ENCODE measurements at regions not wholly inside any gene's neighbourhood (a gene's known extent, or its start where the extent isn't known, plus 50 kb on each side); places are given as distances from the start of the nearest gene placed in this dataset.

- Histone ChIP-seq H3K79me2 (ENCODE audit: insufficient read depth, low read length) (no peaks in the 10 kb centered on the region), H4K20me1 (ENCODE audit: insufficient read depth, low read length) (no peaks in the 10 kb centered on the region), H3K27ac (ENCODE audit: extremely low read length, insufficient read depth, low read length) (no peak overlapping the region), H3K27me3 (ENCODE audit: control insufficient read depth in 1 of 2, insufficient read depth in 2 of 2, low read length in 2 of 2) (no peaks in the 10 kb centered on the region; a peak in 1 of 5 replicates), H3K36me3 (replicated peaks in 1 of 2; ENCODE audit: control insufficient read depth in 1 of 2, insufficient read depth in 2 of 2, low read length in 2 of 2) (no peaks in the 10 kb centered on the region), H2AFZ (ENCODE audit: low read length) (no peak overlapping the region), H3K4me2 (ENCODE audit: low read depth, low read length) (no peak overlapping the region), H3K4me1 (ENCODE audit: insufficient read depth, low read length) (peaks cover 7% of the 10 kb centered on the region; the same call in 1 of the 2 replicates), H3K9ac (ENCODE audit: insufficient read depth, low read depth, low read length) (no peak overlapping the region), H3K9me3 (ENCODE audit: low read length) (no peaks in the 10 kb centered on the region), H3K4me3 (replicated peaks in 1 of 3; ENCODE audit: insufficient read depth in 1 of 3, low read depth in 2 of 3, low read length in 3 of 3) (no peak overlapping the region)
- WGBS (ENCODE audit: low lambda C conversion rate), result 12% methylated on average over 2 of the region's 2 CpGs
- in situ Hi-C loops (cut with HindIII; ENCODE audit: extremely low pct_ligation_motif_present, low pct_unique_long_range_greater_than_20kb), result no loop called here
- ATAC-seq (no peak), FAIRE-seq (no peak), DNase-seq (ENCODE audit: low spot score) (no peak)
- intact Hi-C loops (cut with micrococcal nuclease; ENCODE audit: unreplicated experiment), result loop anchor here (1.0 to 5.0 kb wide), 3 partner anchors 297 to 394 kb away; no protein-coding TSS in a partner anchor
- TF ChIP-seq ZNF652 (CRISPR knock-in tag; IDR thresholded peaks at IDR 0.05; ENCODE audit: borderline replicate concordance, low read depth) (no peak), ATF2 (CRISPR knock-in tag; IDR thresholded peaks at IDR 0.05) (no peak), ZNF710 (CRISPR knock-in tag; IDR thresholded peaks at IDR 0.05; ENCODE audit: borderline replicate concordance) (no peak), RBM39 (IDR thresholded peaks at IDR 0.05; ENCODE audit: low read depth, low read length, poor library complexity, severe bottlenecking) (no peak), USF2 (IDR thresholded peaks at IDR 0.05; ENCODE audit: low read depth, low read length) (no peak), USF2 (CRISPR knock-in tag; IDR thresholded peaks at IDR 0.05; ENCODE audit: borderline replicate concordance) (no peak), NFKBIZ (CRISPR knock-in tag; IDR thresholded peaks at IDR 0.05) (no peak), SUZ12 (IDR thresholded peaks at IDR 0.05; ENCODE audit: low read depth, low read length) (no peak), FOXC1 (CRISPR knock-in tag; IDR thresholded peaks at IDR 0.05; ENCODE audit: borderline replicate concordance) (no peak), FOSL1 (CRISPR knock-in tag; IDR thresholded peaks at IDR 0.05; ENCODE audit: borderline replicate concordance) (no peak), MTERF4 (CRISPR knock-in tag; IDR thresholded peaks at IDR 0.05) (no peak), ZNF180 (CRISPR knock-in tag; IDR thresholded peaks at IDR 0.05; ENCODE audit: borderline replicate concordance, low read depth) (no peak), PLRG1 (conservative IDR thresholded peaks at IDR 0.05) (no peak), ZNF337 (CRISPR knock-in tag; IDR thresholded peaks at IDR 0.05; ENCODE audit: borderline replicate concordance, low read depth) (no peak), FOXA3 (CRISPR knock-in tag; IDR thresholded peaks at IDR 0.05) (no peak), SKI (IDR thresholded peaks at IDR 0.05; ENCODE audit: partially characterized antibody) (no peak)
- no TSS peak for BruUV-seq (replicated peaks)
- POLR2A ChIA-PET, result no interaction called here
- CTCF ChIA-PET (ENCODE audit: low intra/inter-chr PET ratio, low total read pairs), result interaction anchor here (2.3 to 3.0 kb wide), 2 partner anchors 297 to 315 kb away, joined by 14 to 15 read pairs; no protein-coding TSS in a partner anchor
Observed at GRCh38 chr10:15428681-15429080, 57.6 kb upstream of the FAM171A1 start.
